Activated effector memory CD4-positive, alpha-beta T cell treated with Interleukin-2 at 50 U/mL for 16 hours (primary cell): ENCODE measurements at regions not wholly inside any gene's neighbourhood (a gene's known extent, or its start where the extent isn't known, plus 50 kb on each side); places are given as distances from the start of the nearest gene placed in this dataset.
"Not testable (repeated sequence)": the region's sequence is repeated elsewhere in the genome, so short reads cannot be mapped to it uniquely, and the experiment has no call there.

Source experiments
- DNase-seq: peaks from one replicate; pipeline ENCODE4 v3.0.0-alpha.2; 2020

- no peak for DNase-seq
These were observed 59.6 kb upstream of the MAN2A1 start for GRCh38 chr5:109630093-109630492.

DNA sequence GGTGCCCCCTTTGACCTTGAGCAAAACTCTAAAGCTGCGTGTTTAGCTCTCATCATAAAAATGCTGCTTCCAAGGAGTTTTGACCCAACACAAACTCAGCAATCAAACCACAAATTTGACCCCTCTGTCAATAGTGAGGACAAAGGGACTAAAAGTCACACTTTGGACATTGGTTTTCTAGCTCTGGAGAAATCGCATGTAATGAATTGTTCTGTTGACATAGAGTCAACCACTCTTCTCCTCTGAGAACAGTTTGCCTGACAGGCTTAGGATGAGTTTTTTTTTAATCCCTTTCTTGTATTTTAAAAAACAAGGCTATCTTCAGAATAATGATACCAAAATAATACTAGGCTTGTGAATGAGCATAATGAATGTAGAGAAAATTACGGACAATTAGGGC lies 61.1 kb upstream of the MAN2A1 start:
- DNase-seq = no peak

- not testable (repeated sequence) for DNase-seq
These were observed 68.5 kb upstream of the MAN2A1 start for GRCh38 chr5:109621266-109621665.

- DNase-seq = no peak
These were observed 69.1 kb upstream of the MAN2A1 start for GRCh38 chr5:109620651-109621050.

- DNase-seq = no peak
These were observed 70.1 kb upstream of the MAN2A1 start for GRCh38 chr5:109619606-109620005.

GRCh38 chr5:109619021-109619460 lies 70.7 kb upstream of the MAN2A1 start:
- DNase-seq = no peak

- no peak for DNase-seq
These were observed 74.7 kb upstream of the MAN2A1 start for GRCh38 chr5:109614981-109615380.

DNA sequence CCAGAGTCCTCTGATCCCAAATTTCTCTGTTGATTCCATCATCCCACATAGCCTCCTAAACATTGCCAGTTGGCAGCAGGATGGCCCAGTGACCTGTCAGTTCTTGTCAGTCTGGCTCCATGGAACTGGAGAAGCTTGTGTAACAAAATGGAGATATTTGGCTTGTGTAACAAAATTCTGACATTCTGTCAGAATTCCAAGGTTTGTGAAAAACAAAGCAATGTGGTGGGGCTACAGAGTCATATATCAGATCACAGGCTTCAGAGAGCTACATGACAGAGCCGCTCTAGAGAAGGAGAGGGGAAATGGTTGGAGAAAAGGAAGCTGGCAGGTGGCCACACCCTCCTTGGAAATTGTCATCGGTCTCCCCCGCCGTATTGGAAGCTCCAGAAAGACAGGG lies 75.4 kb upstream of the MAN2A1 start:
- DNase-seq = no peak

- DNase-seq = no peak
These were observed 77.3 kb upstream of the MAN2A1 start for GRCh38 chr5:109612278-109612905.

DNA sequence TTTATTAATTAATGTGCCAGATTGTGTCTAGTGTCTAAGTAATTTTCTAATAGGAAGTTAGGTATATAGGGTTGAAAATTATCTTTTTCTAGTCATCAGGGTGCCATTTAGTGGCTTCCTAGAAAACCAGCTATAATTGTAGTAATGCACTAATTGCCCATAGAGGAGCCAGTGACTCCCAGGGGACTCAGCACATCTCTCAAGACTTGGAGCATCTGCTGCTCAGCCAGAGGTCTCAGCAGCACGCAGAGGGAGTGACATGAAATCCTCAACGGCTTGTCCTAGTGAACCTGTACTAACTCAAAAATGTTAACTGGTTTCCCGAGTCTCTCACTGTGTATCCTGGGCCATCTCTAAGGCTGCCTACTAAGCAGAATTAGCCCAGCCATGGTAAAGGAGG lies 78.2 kb upstream of the MAN2A1 start:
- no peak for DNase-seq

DNA sequence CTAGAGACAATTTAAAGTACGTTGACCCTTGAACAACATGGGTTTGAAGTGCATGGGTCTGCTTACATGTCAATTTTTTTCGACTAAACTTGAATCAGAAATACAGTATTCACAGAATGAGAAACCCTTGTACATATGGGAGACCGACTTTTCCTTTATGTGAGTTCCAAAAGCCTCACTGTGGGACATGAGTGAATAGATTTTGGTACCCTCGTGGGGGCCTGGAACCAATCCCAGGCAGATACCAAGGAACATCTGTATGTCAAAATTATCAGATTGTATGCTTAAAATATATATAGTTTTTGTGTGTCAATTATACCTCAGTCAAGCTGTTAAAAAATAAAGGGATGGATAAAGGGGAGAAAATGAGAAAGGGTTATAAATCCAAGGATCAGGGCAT lies 78.7 kb upstream of the MAN2A1 start:
- DNase-seq = no peak

DNA sequence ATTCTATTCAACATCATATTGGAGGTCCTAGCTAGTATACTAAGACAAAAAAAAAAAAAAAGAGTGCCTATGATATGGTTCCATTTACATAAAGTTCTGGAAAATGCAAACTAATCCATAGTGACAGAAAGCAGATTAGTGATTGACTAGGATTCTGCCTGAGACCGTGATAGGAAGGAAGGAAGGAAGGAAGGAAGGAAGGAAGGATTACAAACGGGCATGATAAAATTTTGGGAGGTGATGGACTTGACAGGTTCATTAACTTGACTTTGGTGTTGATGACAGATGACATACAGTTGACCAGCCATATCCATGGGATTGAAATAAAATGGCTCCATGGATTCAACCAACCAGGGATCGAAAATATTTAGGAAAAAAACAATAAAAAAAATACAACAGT lies 79.1 kb upstream of the MAN2A1 start:
- no peak for DNase-seq

- DNase-seq = no peak
These were observed 84.5 kb upstream of the MAN2A1 start for GRCh38 chr5:109605207-109605730.

GRCh38 chr5:109604758-109605157 lies 85.0 kb upstream of the MAN2A1 start:
- no peak for DNase-seq

DNA sequence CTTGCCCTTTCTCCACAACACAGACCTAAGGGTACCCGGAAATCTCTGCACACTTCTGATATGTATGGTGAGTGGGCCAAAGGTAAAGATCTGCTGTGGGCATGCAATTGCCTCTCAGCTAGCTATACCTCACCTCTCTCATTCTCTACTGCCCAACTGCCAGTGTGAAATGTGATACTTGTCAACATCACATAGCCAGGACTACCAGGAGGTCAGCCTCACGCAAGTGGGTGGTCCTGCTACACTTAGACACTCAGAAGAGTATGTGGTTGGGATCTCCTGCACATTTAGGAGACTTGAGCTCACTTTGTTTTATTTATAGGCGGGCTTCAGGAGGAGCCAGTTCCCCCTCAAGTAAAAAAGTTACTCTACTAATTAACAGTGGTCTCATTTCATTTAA lies 88.0 kb upstream of the MAN2A1 start:
- DNase-seq = no peak

- DNase-seq = no peak
These were observed 91.8 kb upstream of the MAN2A1 start for GRCh38 chr5:109597893-109598292.

- no peak for DNase-seq
These were observed 95.5 kb upstream of the MAN2A1 start for GRCh38 chr5:109594217-109594616.

- no peak for DNase-seq
These were observed 98.9 kb upstream of the MAN2A1 start for GRCh38 chr5:109590799-109591198.

DNA sequence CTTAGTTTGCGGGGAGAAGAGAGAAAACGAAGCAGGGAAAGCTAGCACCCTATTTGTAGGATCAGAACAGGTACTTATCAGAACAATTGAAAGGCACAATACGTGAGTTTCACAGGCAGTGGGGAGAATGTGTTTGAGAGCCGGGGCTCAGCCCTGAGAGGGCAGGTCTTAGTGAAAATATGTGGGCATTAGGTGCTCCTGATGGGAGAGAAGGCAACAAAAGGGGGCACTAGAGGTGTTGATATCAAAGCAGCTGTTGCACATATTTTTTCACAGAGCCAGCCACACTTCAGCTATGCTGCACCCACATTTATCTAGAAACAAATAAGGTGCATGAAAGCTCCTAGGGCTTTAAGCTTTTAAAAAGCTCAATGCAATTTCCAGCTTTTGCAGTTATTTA lies 99.7 kb upstream of the MAN2A1 start:
- DNase-seq = no peak

DNA sequence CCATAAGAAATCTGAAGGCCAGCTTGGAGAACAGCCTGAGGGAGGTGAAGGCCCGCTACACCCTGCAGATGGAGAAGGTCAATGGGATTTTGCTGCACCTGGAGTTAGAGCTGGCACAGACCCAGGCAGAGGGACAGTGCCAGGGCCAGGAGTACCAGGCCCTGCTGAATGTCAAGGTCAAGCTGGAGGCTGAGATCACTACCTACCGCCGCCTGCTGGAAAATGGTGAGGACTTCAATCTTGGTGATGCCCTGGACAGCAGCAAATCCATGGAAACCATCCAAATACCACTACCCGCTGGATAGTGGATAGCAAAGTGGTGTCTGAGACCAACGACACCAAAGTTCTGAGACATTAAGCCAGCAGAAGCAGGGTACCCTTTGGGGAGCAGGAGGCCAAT lies 100.5 kb upstream of the MAN2A1 start:
- no peak for DNase-seq

DNA sequence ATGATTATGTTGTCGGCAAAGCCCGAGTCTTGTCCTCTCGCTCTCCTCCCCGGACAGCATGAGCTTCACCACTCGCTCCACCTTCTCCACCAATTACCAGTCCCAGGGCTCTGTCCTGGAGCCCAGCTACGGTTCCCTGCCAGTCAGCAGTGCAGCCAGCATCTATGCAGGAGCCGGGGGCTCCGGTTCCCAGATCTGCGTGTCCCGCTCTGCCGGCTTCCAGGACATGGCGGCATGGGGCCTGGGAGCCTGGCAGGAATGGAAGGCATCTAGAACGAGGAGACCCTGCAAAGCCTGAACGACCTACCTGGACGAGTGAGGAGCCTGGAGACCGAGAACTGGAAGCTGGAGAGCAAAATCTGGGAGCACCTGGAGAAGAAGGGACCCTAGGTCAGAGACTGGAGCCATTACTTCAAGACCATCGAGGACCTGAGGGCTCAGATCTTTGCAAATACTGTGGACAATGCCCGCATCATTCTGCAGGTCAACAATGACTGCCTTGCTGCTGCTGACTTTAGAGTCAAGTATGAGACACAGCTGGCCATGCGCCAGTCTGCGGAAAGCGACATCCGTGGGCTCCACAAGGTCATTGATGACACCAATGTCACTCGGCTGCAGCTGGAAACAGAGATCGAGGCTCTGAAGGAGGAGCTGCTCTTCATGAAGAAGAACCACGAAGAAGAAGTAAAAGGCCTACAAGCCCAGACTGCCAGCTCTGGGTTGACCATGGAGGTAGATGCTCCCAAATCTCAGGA lies 101.3 kb upstream of the MAN2A1 start:
- DNase-seq = no peak

GRCh38 chr5:109584986-109585599 lies 104.6 kb upstream of the MAN2A1 start:
- DNase-seq = no peak

DNA sequence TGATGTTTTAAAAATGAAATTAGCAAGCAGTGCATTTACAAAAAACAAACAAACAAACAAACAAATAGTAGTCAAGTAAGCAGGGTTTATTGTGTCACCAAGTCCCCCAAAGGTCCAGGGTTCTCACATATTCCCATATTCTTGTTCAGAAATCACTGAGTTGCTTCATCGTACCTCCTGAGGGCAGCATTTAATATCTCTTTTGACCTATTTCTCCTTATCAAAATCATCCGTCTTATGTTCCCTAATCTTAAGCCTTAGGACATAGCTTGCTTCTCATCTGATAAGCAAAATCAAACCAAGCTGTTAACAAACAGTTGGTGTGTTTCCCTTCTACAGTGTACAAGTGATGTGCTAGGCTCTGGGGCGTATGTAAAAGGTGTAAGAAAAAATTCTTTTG lies 109.5 kb upstream of the MAN2A1 start:
- no peak for DNase-seq

GRCh38 chr5:109575506-109575905 lies 114.2 kb upstream of the MAN2A1 start:
- DNase-seq = no peak
